ENCODE measurements at regions not wholly inside any gene's neighbourhood (a gene's known extent, or its start where the extent isn't known, plus 50 kb on each side); places are given as distances from the start of the nearest gene placed in this dataset.

- CTCF ChIA-PET, result no interaction called here
- H3K4me3 ChIP-seq (replicated peaks in 1 of 2; ENCODE audit: low read depth in 1 of 2, low read length in 2 of 2), result no peak overlapping the region
- H3K79me2 ChIP-seq (ENCODE audit: insufficient read depth, low read length), result no peaks in the 10 kb centered on the region
- no peaks in the 10 kb centered on the region for H3K9me2 ChIP-seq (ENCODE audit: insufficient read depth)
- H3K9ac ChIP-seq (ENCODE audit: low read length), result no peak overlapping the region
- ATAC-seq, result no peak
- H3K27me3 ChIP-seq (ENCODE audit: insufficient read depth, low read length), result no peaks in the 10 kb centered on the region
- no peak overlapping the region for H3K4me2 ChIP-seq (ENCODE audit: low read length)
- DNase-seq (ENCODE audit: low read depth, low spot score), result no peak
- no peaks in the 10 kb centered on the region for H4K20me1 ChIP-seq (ENCODE audit: insufficient read depth)
- POLR2A ChIA-PET, result no interaction called here
- H3K9me3 ChIP-seq (ENCODE audit: control insufficient read depth in 1 of 2, insufficient read depth in 1 of 2, low read depth in 1 of 2, low read length in 2 of 2), result peaks cover 7 to 31% of the 10 kb centered on the region in 2 experiments; a peak in 2 of 4 replicates
- no peak overlapping the region for H2AFZ ChIP-seq (ENCODE audit: low read depth, low read length, poor library complexity, severe bottlenecking)
- BruUV-seq (replicated peaks), result no TSS peak
- RAD21 ChIA-PET (ENCODE audit: low non-redundant PET in 1 of 2, low total read pairs in 2 of 2, uncharacterized antibody in 2 of 2, unreplicated experiment in 2 of 2), result no interaction called here
- H3K36me3 ChIP-seq (ENCODE audit: control insufficient read depth in 1 of 2, insufficient read depth in 2 of 2, low read length in 2 of 2), result no peaks in the 10 kb centered on the region
- no peak for TF ChIP-seq YY1 (IDR thresholded peaks at IDR 0.05; ENCODE audit: extremely low read depth, insufficient replicate concordance, low read depth, low read length)
- TF ChIP-seq SIN3A (IDR thresholded peaks at IDR 0.05; ENCODE audit: low read depth), result no peak
- no peak for TF ChIP-seq EZH2 (IDR thresholded peaks at IDR 0.05)
- no peak for TF ChIP-seq CBX3 (IDR thresholded peaks at IDR 0.05; ENCODE audit: low read depth)
- no peak for TF ChIP-seq SP1 (IDR thresholded peaks at IDR 0.05; ENCODE audit: low read depth)
- TF ChIP-seq POLR2A (IDR thresholded peaks at IDR 0.05; ENCODE audit: borderline replicate concordance, extremely low read depth, insufficient read depth, insufficient read length), result no peak
- TF ChIP-seq TCF7L2 (IDR thresholded peaks at IDR 0.05; ENCODE audit: borderline replicate concordance, extremely low read depth, insufficient read depth, insufficient read length), result no peak
- TF ChIP-seq CTCF (IDR thresholded peaks at IDR 0.05 in 2 of 3, conservative IDR thresholded peaks at IDR 0.05 in 1 of 3; ENCODE audit: borderline replicate concordance in 1 of 3, insufficient read depth in 1 of 3, low read depth in 2 of 3, low read length in 2 of 3), result no peak
- TF ChIP-seq, protein P1, sequence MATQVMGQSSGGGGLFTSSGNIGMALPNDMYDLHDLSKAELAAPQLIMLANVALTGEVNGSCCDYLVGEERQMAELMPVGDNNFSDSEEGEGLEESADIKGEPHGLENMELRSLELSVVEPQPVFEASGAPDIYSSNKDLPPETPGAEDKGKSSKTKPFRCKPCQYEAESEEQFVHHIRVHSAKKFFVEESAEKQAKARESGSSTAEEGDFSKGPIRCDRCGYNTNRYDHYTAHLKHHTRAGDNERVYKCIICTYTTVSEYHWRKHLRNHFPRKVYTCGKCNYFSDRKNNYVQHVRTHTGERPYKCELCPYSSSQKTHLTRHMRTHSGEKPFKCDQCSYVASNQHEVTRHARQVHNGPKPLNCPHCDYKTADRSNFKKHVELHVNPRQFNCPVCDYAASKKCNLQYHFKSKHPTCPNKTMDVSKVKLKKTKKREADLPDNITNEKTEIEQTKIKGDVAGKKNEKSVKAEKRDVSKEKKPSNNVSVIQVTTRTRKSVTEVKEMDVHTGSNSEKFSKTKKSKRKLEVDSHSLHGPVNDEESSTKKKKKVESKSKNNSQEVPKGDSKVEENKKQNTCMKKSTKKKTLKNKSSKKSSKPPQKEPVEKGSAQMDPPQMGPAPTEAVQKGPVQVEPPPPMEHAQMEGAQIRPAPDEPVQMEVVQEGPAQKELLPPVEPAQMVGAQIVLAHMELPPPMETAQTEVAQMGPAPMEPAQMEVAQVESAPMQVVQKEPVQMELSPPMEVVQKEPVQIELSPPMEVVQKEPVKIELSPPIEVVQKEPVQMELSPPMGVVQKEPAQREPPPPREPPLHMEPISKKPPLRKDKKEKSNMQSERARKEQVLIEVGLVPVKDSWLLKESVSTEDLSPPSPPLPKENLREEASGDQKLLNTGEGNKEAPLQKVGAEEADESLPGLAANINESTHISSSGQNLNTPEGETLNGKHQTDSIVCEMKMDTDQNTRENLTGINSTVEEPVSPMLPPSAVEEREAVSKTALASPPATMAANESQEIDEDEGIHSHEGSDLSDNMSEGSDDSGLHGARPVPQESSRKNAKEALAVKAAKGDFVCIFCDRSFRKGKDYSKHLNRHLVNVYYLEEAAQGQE (IDR thresholded peaks at IDR 0.05; ENCODE audit: low read depth), result no peak
- TF ChIP-seq, protein P2, sequence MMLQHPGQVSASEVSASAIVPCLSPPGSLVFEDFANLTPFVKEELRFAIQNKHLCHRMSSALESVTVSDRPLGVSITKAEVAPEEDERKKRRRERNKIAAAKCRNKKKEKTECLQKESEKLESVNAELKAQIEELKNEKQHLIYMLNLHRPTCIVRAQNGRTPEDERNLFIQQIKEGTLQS (IDR thresholded peaks at IDR 0.05), result no peak
- TF ChIP-seq RAD21 (IDR thresholded peaks at IDR 0.05; ENCODE audit: low read depth), result no peak
- no peak for TF ChIP-seq POLR2AphosphoS5 (IDR thresholded peaks at IDR 0.05; ENCODE audit: low read depth, low read length)
- no peak for TF ChIP-seq ZFX (IDR thresholded peaks at IDR 0.05)
- TF ChIP-seq EZH2phosphoT487 (IDR thresholded peaks at IDR 0.05; ENCODE audit: borderline replicate concordance), result no peak
- no peak for TF ChIP-seq ELF1 (IDR thresholded peaks at IDR 0.05; ENCODE audit: borderline replicate concordance, low read depth)
- TF ChIP-seq, protein P3, sequence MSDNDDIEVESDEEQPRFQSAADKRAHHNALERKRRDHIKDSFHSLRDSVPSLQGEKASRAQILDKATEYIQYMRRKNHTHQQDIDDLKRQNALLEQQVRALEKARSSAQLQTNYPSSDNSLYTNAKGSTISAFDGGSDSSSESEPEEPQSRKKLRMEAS (IDR thresholded peaks at IDR 0.05), result no peak
- no peak for TF ChIP-seq JUND (IDR thresholded peaks at IDR 0.05)
- no peak for TF ChIP-seq SRF (IDR thresholded peaks at IDR 0.05; ENCODE audit: low read depth)
- TF ChIP-seq FOSL1 (IDR thresholded peaks at IDR 0.05; ENCODE audit: low read depth), result no peak
- H3K27ac ChIP-seq (ENCODE audit: low read depth, low read length), result no peak overlapping the region
- no peaks in the 10 kb centered on the region for H3K4me1 ChIP-seq (ENCODE audit: control insufficient read depth in 1 of 2, insufficient read depth in 2 of 2, low read length in 2 of 2)
- intact Hi-C loops (cut with micrococcal nuclease), result no loop called here
Observed at GRCh38 chr10:83153714-83154113, 985.6 kb upstream of the GHITM start.

Data from HCT116 (cell line).